HG03196 (cell line): ENCODE measurements at regions not wholly inside any gene's neighbourhood (a gene's known extent, or its start where the extent isn't known, plus 50 kb on each side); places are given as distances from the start of the nearest gene placed in this dataset.

Experiments used
- ATAC-seq: cut with Tn5 transposase; IDR thresholded peaks from one replicate; pipeline ENCODE4 v1.9.1; 2021; ENCODE audit not compliant: unreplicated experiment

- ATAC-seq, result no peak
Observed at GRCh38 chr5:74052441-74053221, 426.6 kb downstream of the ARHGEF28 start.

- ATAC-seq, result no peak
Observed at GRCh38 chr5:74051076-74051475, 425.1 kb downstream of the ARHGEF28 start.

- ATAC-seq, result no peak
Observed at GRCh38 chr5:74044936-74045335, 418.9 kb downstream of the ARHGEF28 start.

GRCh38 chr5:74042959-74043358 lies 417.0 kb downstream of the ARHGEF28 start:
- ATAC-seq, result no peak

GRCh38 chr5:74042559-74042958 lies 416.6 kb downstream of the ARHGEF28 start:
- ATAC-seq, result no peak

- no peak for ATAC-seq
Observed at GRCh38 chr5:74041913-74042312, 415.9 kb downstream of the ARHGEF28 start.

GRCh38 chr5:74040811-74041491 lies 415.0 kb downstream of the ARHGEF28 start:
- no peak for ATAC-seq

- no peak for ATAC-seq
Observed at GRCh38 chr5:74040065-74040551, 414.1 kb downstream of the ARHGEF28 start.

- no peak for ATAC-seq
Observed at GRCh38 chr5:74037321-74037720, 411.3 kb downstream of the ARHGEF28 start.

GRCh38 chr5:74035521-74035937 lies 409.5 kb downstream of the ARHGEF28 start:
- ATAC-seq, result peak; percentile 53

GRCh38 chr5:74034733-74035132 lies 408.7 kb downstream of the ARHGEF28 start:
- no peak for ATAC-seq

GRCh38 chr5:74032617-74033016 lies 406.6 kb downstream of the ARHGEF28 start:
- ATAC-seq, result no peak

GRCh38 chr5:74031536-74031935 lies 405.5 kb downstream of the ARHGEF28 start:
- no peak for ATAC-seq

- ATAC-seq, result no peak
Observed at GRCh38 chr5:74030821-74031220, 404.8 kb downstream of the ARHGEF28 start.

GRCh38 chr5:74030371-74030770 lies 404.4 kb downstream of the ARHGEF28 start:
- ATAC-seq, result no peak

GRCh38 chr5:74028976-74029375 lies 403.0 kb downstream of the ARHGEF28 start:
- no peak for ATAC-seq

GRCh38 chr5:74028406-74028805 lies 402.4 kb downstream of the ARHGEF28 start:
- ATAC-seq, result no peak

- ATAC-seq, result no peak
Observed at GRCh38 chr5:74027732-74028338, 401.8 kb downstream of the ARHGEF28 start.

- no peak for ATAC-seq
Observed at GRCh38 chr5:74026310-74026709, 400.3 kb downstream of the ARHGEF28 start.

- ATAC-seq, result no peak
Observed at GRCh38 chr5:74021126-74021525, 395.1 kb downstream of the ARHGEF28 start.

- no peak for ATAC-seq
Observed at GRCh38 chr5:74020503-74020902, 394.5 kb downstream of the ARHGEF28 start.

- ATAC-seq, result no peak
Observed at GRCh38 chr5:74019923-74020322, 393.9 kb downstream of the ARHGEF28 start.
